ENCODE measurements at regions not wholly inside any gene's neighbourhood (a gene's known extent, or its start where the extent isn't known, plus 50 kb on each side); places are given as distances from the start of the nearest gene placed in this dataset.

- TF ChIP-seq, protein P1, sequence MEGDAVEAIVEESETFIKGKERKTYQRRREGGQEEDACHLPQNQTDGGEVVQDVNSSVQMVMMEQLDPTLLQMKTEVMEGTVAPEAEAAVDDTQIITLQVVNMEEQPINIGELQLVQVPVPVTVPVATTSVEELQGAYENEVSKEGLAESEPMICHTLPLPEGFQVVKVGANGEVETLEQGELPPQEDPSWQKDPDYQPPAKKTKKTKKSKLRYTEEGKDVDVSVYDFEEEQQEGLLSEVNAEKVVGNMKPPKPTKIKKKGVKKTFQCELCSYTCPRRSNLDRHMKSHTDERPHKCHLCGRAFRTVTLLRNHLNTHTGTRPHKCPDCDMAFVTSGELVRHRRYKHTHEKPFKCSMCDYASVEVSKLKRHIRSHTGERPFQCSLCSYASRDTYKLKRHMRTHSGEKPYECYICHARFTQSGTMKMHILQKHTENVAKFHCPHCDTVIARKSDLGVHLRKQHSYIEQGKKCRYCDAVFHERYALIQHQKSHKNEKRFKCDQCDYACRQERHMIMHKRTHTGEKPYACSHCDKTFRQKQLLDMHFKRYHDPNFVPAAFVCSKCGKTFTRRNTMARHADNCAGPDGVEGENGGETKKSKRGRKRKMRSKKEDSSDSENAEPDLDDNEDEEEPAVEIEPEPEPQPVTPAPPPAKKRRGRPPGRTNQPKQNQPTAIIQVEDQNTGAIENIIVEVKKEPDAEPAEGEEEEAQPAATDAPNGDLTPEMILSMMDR (conservative IDR thresholded peaks at IDR 0.05): no peak
- no peak for TF ChIP-seq ZFX (IDR thresholded peaks at IDR 0.05)
Measured at GRCh38 chr20:51094221-51094620, 71.3 kb upstream of the KCNG1 start.

All from C4-2B (cell line).